ENCODE measurements at regions not wholly inside any gene's neighbourhood (a gene's known extent, or its start where the extent isn't known, plus 50 kb on each side); places are given as distances from the start of the nearest gene placed in this dataset.

- no peak overlapping the region for H3K27ac ChIP-seq (ENCODE audit: low read depth, low read length)
- Mint-ChIP-seq H3K9me3 (ENCODE audit: unreplicated experiment) (no peaks in the 10 kb centered on the region), H3K36me3 (ENCODE audit: low read depth, unreplicated experiment) (no peaks in the 10 kb centered on the region), H3K4me1 (ENCODE audit: low read depth, unreplicated experiment) (no peaks in the 10 kb centered on the region), H3K27me3 (ENCODE audit: low read depth, unreplicated experiment) (peaks cover 34% of the 10 kb centered on the region), H3K4me3 (ENCODE audit: unreplicated experiment) (no peak overlapping the region), H3K27ac (ENCODE audit: unreplicated experiment) (no peak overlapping the region)
- H3K27me3 ChIP-seq (ENCODE audit: insufficient read depth, low read length), result no peaks in the 10 kb centered on the region
- no peak overlapping the region for H3K9ac ChIP-seq (ENCODE audit: low read length)
- DNase-seq (ENCODE audit: low read depth) (no peak), FAIRE-seq (no peak)
- no peak overlapping the region for H3K4me2 ChIP-seq (ENCODE audit: low read length)
- H3K4me3 ChIP-seq (ENCODE audit: insufficient read depth, low read depth, low read length), result no peak overlapping the region
- no peaks in the 10 kb centered on the region for H3K9me3 ChIP-seq (ENCODE audit: insufficient read depth, low read depth, low read length)
- H3K79me2 ChIP-seq (ENCODE audit: insufficient read depth, low read length), result no peaks in the 10 kb centered on the region
- H3K36me3 ChIP-seq (ENCODE audit: insufficient read depth, low read length), result no peaks in the 10 kb centered on the region
- H3K4me1 ChIP-seq (ENCODE audit: insufficient read depth, low read length), result no peaks in the 10 kb centered on the region
- TF ChIP-seq EZH2 (IDR thresholded peaks at IDR 0.05; ENCODE audit: insufficient read depth, low read length) (no peak), CTCF (IDR thresholded peaks at IDR 0.05; ENCODE audit: insufficient read depth, low read depth, low read length) (no peak)
- no peak overlapping the region for H2AFZ ChIP-seq (ENCODE audit: low read depth, low read length)
- H4K20me1 ChIP-seq (ENCODE audit: insufficient read depth, low read length), result no peaks in the 10 kb centered on the region
These were observed 87.5 kb upstream of the TOP1 start for GRCh38 chr20:40941133-40941610.

GRCh38 chr20:40942006-40942405 is 86.6 kb upstream of the TOP1 start:
- Mint-ChIP-seq H3K9me3 (ENCODE audit: unreplicated experiment) (no peaks in the 10 kb centered on the region), H3K4me3 (ENCODE audit: unreplicated experiment) (no peak overlapping the region), H3K4me1 (ENCODE audit: low read depth, unreplicated experiment) (no peaks in the 10 kb centered on the region), H3K36me3 (ENCODE audit: low read depth, unreplicated experiment) (no peaks in the 10 kb centered on the region), H3K27me3 (ENCODE audit: low read depth, unreplicated experiment) (peaks cover 36% of the 10 kb centered on the region), H3K27ac (ENCODE audit: unreplicated experiment) (no peak overlapping the region)
- H3K27me3 ChIP-seq (ENCODE audit: insufficient read depth, low read length), result no peaks in the 10 kb centered on the region
- H3K4me2 ChIP-seq (ENCODE audit: low read length), result no peak overlapping the region
- H4K20me1 ChIP-seq (ENCODE audit: insufficient read depth, low read length), result no peaks in the 10 kb centered on the region
- no peak overlapping the region for H3K4me3 ChIP-seq (ENCODE audit: insufficient read depth, low read depth, low read length)
- FAIRE-seq (no peak), DNase-seq (ENCODE audit: low read depth) (no peak)
- H2AFZ ChIP-seq (ENCODE audit: low read depth, low read length), result no peak overlapping the region
- H3K4me1 ChIP-seq (ENCODE audit: insufficient read depth, low read length), result no peaks in the 10 kb centered on the region
- no peaks in the 10 kb centered on the region for H3K79me2 ChIP-seq (ENCODE audit: insufficient read depth, low read length)
- no peak overlapping the region for H3K27ac ChIP-seq (ENCODE audit: low read depth, low read length)
- H3K9me3 ChIP-seq (ENCODE audit: insufficient read depth, low read depth, low read length), result no peaks in the 10 kb centered on the region
- TF ChIP-seq EZH2 (IDR thresholded peaks at IDR 0.05; ENCODE audit: insufficient read depth, low read length) (no peak), CTCF (IDR thresholded peaks at IDR 0.05; ENCODE audit: insufficient read depth, low read depth, low read length) (no peak)
- H3K36me3 ChIP-seq (ENCODE audit: insufficient read depth, low read length), result no peaks in the 10 kb centered on the region
- no peak overlapping the region for H3K9ac ChIP-seq (ENCODE audit: low read length)

- Mint-ChIP-seq H3K27me3 (ENCODE audit: low read depth, unreplicated experiment) (peaks cover 32% of the 10 kb centered on the region), H3K9me3 (ENCODE audit: unreplicated experiment) (no peaks in the 10 kb centered on the region), H3K36me3 (ENCODE audit: low read depth, unreplicated experiment) (no peaks in the 10 kb centered on the region), H3K4me3 (ENCODE audit: unreplicated experiment) (no peak overlapping the region), H3K27ac (ENCODE audit: unreplicated experiment) (peak overlapping the region; percentile 47), H3K4me1 (ENCODE audit: low read depth, unreplicated experiment) (no peaks in the 10 kb centered on the region)
- no peaks in the 10 kb centered on the region for H3K36me3 ChIP-seq (ENCODE audit: insufficient read depth, low read length)
- TF ChIP-seq EZH2 (IDR thresholded peaks at IDR 0.05; ENCODE audit: insufficient read depth, low read length) (no peak), CTCF (IDR thresholded peaks at IDR 0.05; ENCODE audit: insufficient read depth, low read depth, low read length) (no peak)
- no peaks in the 10 kb centered on the region for H4K20me1 ChIP-seq (ENCODE audit: insufficient read depth, low read length)
- H3K9ac ChIP-seq (ENCODE audit: low read length), result no peak overlapping the region
- DNase-seq (ENCODE audit: low read depth), result no peak
- no peak overlapping the region for H2AFZ ChIP-seq (ENCODE audit: low read depth, low read length)
- no peaks in the 10 kb centered on the region for H3K4me1 ChIP-seq (ENCODE audit: insufficient read depth, low read length)
- H3K27ac ChIP-seq (ENCODE audit: low read depth, low read length), result no peak overlapping the region
- no peaks in the 10 kb centered on the region for H3K9me3 ChIP-seq (ENCODE audit: insufficient read depth, low read depth, low read length)
- FAIRE-seq, result no peak
- no peak overlapping the region for H3K4me2 ChIP-seq (ENCODE audit: low read length)
- no peaks in the 10 kb centered on the region for H3K79me2 ChIP-seq (ENCODE audit: insufficient read depth, low read length)
- no peaks in the 10 kb centered on the region for H3K27me3 ChIP-seq (ENCODE audit: insufficient read depth, low read length)
- no peak overlapping the region for H3K4me3 ChIP-seq (ENCODE audit: insufficient read depth, low read depth, low read length)
These were observed 85.8 kb upstream of the TOP1 start for GRCh38 chr20:40942775-40943174.
